ENCODE measurements at regions not wholly inside any gene's neighbourhood (a gene's known extent, or its start where the extent isn't known, plus 50 kb on each side); places are given as distances from the start of the nearest gene placed in this dataset.
A peak's percentile ranks its signal among the peaks of the same experiment; 100 is the strongest.

- BruUV-seq (replicated peaks) = no TSS peak
- ChIA-PET POLR2A (ENCODE audit: unreplicated experiment) (no interaction called here), CTCF (no interaction called here)
- ATAC-seq (no peak), DNase-seq (peak; percentile 66)
- Histone ChIP-seq H4K20me1 (ENCODE audit: low read length) (no peaks in the 10 kb centered on the region), H3F3A (ENCODE audit: low read length, unreplicated experiment) (no peaks in the 10 kb centered on the region), H3K4me3 (ENCODE audit: low read length) (no peak overlapping the region), H3K36me3 (ENCODE audit: low read depth, low read length) (no peaks in the 10 kb centered on the region), H3K9ac (ENCODE audit: low read length) (no peak overlapping the region), H3K27me3 (ENCODE audit: low read length) (peaks cover 80% of the 10 kb centered on the region), H3K9me3 (ENCODE audit: low read length) (no peaks in the 10 kb centered on the region), H3K27ac (ENCODE audit: low read length) (no peak overlapping the region), H3K79me2 (ENCODE audit: low read length) (no peaks in the 10 kb centered on the region), H2AFZ (ENCODE audit: low read length) (no peak overlapping the region), H3K9me2 (replicated peaks; ENCODE audit: low read length) (no peaks in the 10 kb centered on the region), H3K4me1 (ENCODE audit: insufficient read depth, low read length) (peaks cover 8% of the 10 kb centered on the region), H3K4me2 (ENCODE audit: low read length) (peak overlapping the region; percentile 29)
- intact Hi-C loops (cut with micrococcal nuclease) = no loop called here
- TF ChIP-seq, protein P1, sequence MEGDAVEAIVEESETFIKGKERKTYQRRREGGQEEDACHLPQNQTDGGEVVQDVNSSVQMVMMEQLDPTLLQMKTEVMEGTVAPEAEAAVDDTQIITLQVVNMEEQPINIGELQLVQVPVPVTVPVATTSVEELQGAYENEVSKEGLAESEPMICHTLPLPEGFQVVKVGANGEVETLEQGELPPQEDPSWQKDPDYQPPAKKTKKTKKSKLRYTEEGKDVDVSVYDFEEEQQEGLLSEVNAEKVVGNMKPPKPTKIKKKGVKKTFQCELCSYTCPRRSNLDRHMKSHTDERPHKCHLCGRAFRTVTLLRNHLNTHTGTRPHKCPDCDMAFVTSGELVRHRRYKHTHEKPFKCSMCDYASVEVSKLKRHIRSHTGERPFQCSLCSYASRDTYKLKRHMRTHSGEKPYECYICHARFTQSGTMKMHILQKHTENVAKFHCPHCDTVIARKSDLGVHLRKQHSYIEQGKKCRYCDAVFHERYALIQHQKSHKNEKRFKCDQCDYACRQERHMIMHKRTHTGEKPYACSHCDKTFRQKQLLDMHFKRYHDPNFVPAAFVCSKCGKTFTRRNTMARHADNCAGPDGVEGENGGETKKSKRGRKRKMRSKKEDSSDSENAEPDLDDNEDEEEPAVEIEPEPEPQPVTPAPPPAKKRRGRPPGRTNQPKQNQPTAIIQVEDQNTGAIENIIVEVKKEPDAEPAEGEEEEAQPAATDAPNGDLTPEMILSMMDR (conservative IDR thresholded peaks at IDR 0.05; ENCODE audit: low read depth, low read length) = no peak
- TF ChIP-seq EZH2 (IDR thresholded peaks at IDR 0.05; ENCODE audit: low read length, unreplicated experiment) (no peak), EZH2phosphoT487 (IDR thresholded peaks at IDR 0.05; ENCODE audit: borderline replicate concordance, low read length) (no peak)
Measured at GRCh38 chr12:127785540-127785939, 481.4 kb upstream of the TMEM132C start.

DNA sequence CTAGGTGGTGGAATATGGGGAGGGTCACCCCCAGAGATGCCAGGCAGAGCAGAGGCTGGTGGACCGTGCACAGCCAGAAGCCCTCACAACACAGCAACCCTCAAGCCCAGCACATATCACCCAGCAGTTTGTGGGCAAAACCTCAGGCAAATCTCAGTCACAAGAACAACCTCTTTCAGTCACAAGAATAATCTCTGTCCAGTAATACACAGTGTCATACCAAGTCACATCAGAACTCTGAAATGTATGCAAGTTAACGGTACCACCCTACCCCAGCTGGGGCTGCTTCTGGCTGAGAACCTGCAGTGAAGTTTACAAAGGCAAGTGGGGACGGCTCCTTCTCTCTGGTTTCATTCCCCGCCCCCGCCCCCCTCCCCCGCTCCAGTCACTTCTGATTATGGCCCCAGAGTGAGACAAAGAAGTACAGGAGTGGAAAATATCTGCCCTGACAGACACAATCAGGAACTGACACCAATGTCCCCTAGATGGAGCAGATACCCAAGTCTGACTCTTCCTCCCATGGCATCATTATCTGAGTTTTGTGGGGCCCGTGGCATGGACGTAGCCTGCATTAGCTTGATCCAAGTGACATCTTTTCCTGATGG is 480.9 kb upstream of the TMEM132C start:
- peak overlapping the region; percentile 29 for H3K4me2 ChIP-seq (ENCODE audit: low read length)
- H3K9me2 ChIP-seq (replicated peaks; ENCODE audit: low read length) = no peaks in the 10 kb centered on the region
- no peaks in the 10 kb centered on the region for H4K20me1 ChIP-seq (ENCODE audit: low read length)
- no peaks in the 10 kb centered on the region for H3K9me3 ChIP-seq (ENCODE audit: low read length)
- intact Hi-C loops (cut with micrococcal nuclease) = no loop called here
- no peaks in the 10 kb centered on the region for H3K79me2 ChIP-seq (ENCODE audit: low read length)
- peaks cover 8% of the 10 kb centered on the region for H3K4me1 ChIP-seq (ENCODE audit: insufficient read depth, low read length)
- no peak overlapping the region for H3K9ac ChIP-seq (ENCODE audit: low read length)
- no peaks in the 10 kb centered on the region for H3K36me3 ChIP-seq (ENCODE audit: low read depth, low read length)
- H3K27me3 ChIP-seq (ENCODE audit: low read length) = peaks cover 80% of the 10 kb centered on the region
- no peak overlapping the region for H3K4me3 ChIP-seq (ENCODE audit: low read length)
- BruUV-seq (replicated peaks) = no TSS peak
- POLR2A ChIA-PET (ENCODE audit: unreplicated experiment) = no interaction called here
- no peak for DNase-seq
- H3F3A ChIP-seq (ENCODE audit: low read length, unreplicated experiment) = no peaks in the 10 kb centered on the region
- TF ChIP-seq, protein P1 (conservative IDR thresholded peaks at IDR 0.05; ENCODE audit: low read depth, low read length) = no peak
- TF ChIP-seq EZH2phosphoT487 (IDR thresholded peaks at IDR 0.05; ENCODE audit: borderline replicate concordance, low read length) = no peak
- no peak for TF ChIP-seq EZH2 (IDR thresholded peaks at IDR 0.05; ENCODE audit: low read length, unreplicated experiment)
- CTCF ChIA-PET = no interaction called here
- ATAC-seq = no peak
- H2AFZ ChIP-seq (ENCODE audit: low read length) = no peak overlapping the region
- no peak overlapping the region for H3K27ac ChIP-seq (ENCODE audit: low read length)

DNA sequence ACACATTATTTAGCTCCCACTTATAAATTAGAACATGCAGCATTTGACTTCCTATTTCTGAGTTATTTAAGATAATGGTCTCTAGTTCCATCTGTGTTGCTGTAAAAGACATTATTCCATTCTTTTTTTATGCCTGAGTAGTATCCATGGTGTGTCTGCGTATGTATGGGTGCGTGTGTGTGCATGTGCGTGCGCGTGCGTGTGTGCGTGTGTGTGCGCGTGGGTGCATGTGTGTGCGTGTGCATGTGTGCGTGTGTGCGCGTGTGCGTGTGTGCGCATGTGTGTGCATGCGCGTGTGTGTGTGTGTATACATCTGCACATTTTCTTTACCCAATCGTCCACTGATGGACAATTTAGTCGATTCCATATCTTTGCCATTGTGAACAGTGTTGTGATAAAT is 479.4 kb upstream of the TMEM132C start:
- Histone ChIP-seq H3K79me2 (ENCODE audit: low read length) (no peaks in the 10 kb centered on the region), H3K4me3 (ENCODE audit: low read length) (no peak overlapping the region), H2AFZ (ENCODE audit: low read length) (no peak overlapping the region), H3K9me3 (ENCODE audit: low read length) (no peaks in the 10 kb centered on the region), H3K27me3 (ENCODE audit: low read length) (peaks cover 69% of the 10 kb centered on the region), H3K36me3 (ENCODE audit: low read depth, low read length) (no peaks in the 10 kb centered on the region), H3F3A (ENCODE audit: low read length, unreplicated experiment) (no peaks in the 10 kb centered on the region), H4K20me1 (ENCODE audit: low read length) (no peaks in the 10 kb centered on the region), H3K4me1 (ENCODE audit: insufficient read depth, low read length) (peaks cover 8% of the 10 kb centered on the region), H3K4me2 (ENCODE audit: low read length) (no peak overlapping the region), H3K27ac (ENCODE audit: low read length) (no peak overlapping the region), H3K9me2 (replicated peaks; ENCODE audit: low read length) (no peaks in the 10 kb centered on the region), H3K9ac (ENCODE audit: low read length) (no peak overlapping the region)
- no peak for DNase-seq
- intact Hi-C loops (cut with micrococcal nuclease) = no loop called here
- ChIA-PET POLR2A (ENCODE audit: unreplicated experiment) (no interaction called here), CTCF (no interaction called here)
- ATAC-seq = no peak
- TF ChIP-seq EZH2 (IDR thresholded peaks at IDR 0.05; ENCODE audit: low read length, unreplicated experiment) = no peak
- TF ChIP-seq, protein P1 (conservative IDR thresholded peaks at IDR 0.05; ENCODE audit: low read depth, low read length) = no peak
- TF ChIP-seq EZH2phosphoT487 (IDR thresholded peaks at IDR 0.05; ENCODE audit: borderline replicate concordance, low read length) = no peak
- no TSS peak for BruUV-seq (replicated peaks)

Measured in PC-3 (cell line).